SK-N-MC (cell line): ENCODE measurements at regions not wholly inside any gene's neighbourhood (a gene's known extent, or its start where the extent isn't known, plus 50 kb on each side); places are given as distances from the start of the nearest gene placed in this dataset.
"Not testable (repeated sequence)": the region's sequence is repeated elsewhere in the genome, so short reads cannot be mapped to it uniquely, and the experiment has no call there.

Experiments used
- DNase-seq: peaks from one replicate; pipeline ENCODE4 v3.0.0-alpha.2; 2011; ENCODE audit warnings: low read depth, low spot score
- H3K27ac ChIP-seq: fragments of 200-600 bp; sonication (generic); 2 replicates; pipeline ENCODE4 v1.5.1; 2016; ENCODE audit warnings: mixed run types
- H3K36me3 ChIP-seq: fragments of 200-600 bp; sonication (generic); 2 replicates; pipeline ENCODE4 v1.6.1; 2017; ENCODE audit warnings: antibody characterized with exemption, low read length, mixed read lengths; ENCODE audit not compliant: insufficient read depth
- H3K4me3 ChIP-seq: fragments of 200-600 bp; sonication (generic); 2 replicates; pipeline ENCODE4 v1.5.1; 2016
- H3K9ac ChIP-seq: fragments of 200-600 bp; sonication (generic); 2 replicates; pipeline ENCODE4 v1.8.0; 2017; ENCODE audit warnings: mixed run types, mixed read lengths; ENCODE audit not compliant: insufficient read length
- H3K9me3 ChIP-seq: fragments of 200-600 bp; sonication (generic); 2 replicates; pipeline ENCODE4 v1.6.1; 2017; ENCODE audit warnings: low read depth, mild to moderate bottlenecking, antibody characterized with exemption, low read length, moderate library complexity, mixed read lengths
- EZH2 ChIP-seq: fragments of 200-600 bp; sonication (generic); IDR thresholded peaks from one replicate; pipeline ENCODE4 v1.6.1; 2017; ENCODE audit warnings: antibody characterized with exemption
- FOXP2 ChIP-seq: optimal IDR thresholded peaks from 2 replicates; pipeline ENCODE3; 2011; ENCODE audit warnings: mild to moderate bottlenecking, moderate library complexity; ENCODE audit not compliant: insufficient read depth; ENCODE audit errors: extremely low read length, control extremely low read depth
- POLR2AphosphoS5 ChIP-seq: IDR thresholded peaks from 2 replicates; pipeline ENCODE4 v1.6.1; 2012; ENCODE audit warnings: mild to moderate bottlenecking, low read depth, low read length, borderline replicate concordance

DNA sequence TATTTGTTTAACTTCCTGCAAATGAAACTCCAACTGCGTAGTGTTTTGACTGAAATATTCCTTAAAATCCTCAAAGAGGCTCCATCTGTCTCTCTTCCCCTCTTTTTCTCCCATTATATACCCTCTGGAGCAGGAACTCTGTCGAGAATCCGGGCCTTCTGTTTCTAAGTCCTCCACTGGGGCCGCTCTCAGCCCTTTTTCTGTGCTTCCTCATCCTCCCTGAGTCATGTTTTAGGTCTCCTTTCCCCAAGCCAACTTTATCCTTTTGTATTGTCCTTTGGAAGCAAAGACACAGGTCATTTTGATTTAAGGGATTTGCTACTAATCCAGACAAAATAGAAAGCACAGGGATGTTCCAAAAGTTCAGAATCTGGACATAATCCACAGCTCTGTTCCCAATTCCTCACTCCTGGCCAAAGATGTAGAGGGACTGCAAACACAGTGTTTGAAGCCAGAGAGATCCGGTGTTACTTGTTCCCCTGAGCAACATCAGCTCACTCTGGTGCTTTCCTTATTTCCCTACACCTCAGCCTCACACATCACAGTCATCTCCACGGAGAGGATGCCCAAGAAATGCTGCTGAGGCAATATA is 131.0 kb upstream of the KLF3 start:
- H3K36me3 ChIP-seq = no peaks in the 10 kb centered on the region
- TF ChIP-seq FOXP2 (no peak), EZH2 (no peak), POLR2AphosphoS5 (no peak)
- no peaks in the 10 kb centered on the region for H3K9me3 ChIP-seq
- no peak overlapping the region for H3K9ac ChIP-seq
- H3K27ac ChIP-seq = no peak overlapping the region
- no peak overlapping the region for H3K4me3 ChIP-seq
- DNase-seq = no peak

DNA sequence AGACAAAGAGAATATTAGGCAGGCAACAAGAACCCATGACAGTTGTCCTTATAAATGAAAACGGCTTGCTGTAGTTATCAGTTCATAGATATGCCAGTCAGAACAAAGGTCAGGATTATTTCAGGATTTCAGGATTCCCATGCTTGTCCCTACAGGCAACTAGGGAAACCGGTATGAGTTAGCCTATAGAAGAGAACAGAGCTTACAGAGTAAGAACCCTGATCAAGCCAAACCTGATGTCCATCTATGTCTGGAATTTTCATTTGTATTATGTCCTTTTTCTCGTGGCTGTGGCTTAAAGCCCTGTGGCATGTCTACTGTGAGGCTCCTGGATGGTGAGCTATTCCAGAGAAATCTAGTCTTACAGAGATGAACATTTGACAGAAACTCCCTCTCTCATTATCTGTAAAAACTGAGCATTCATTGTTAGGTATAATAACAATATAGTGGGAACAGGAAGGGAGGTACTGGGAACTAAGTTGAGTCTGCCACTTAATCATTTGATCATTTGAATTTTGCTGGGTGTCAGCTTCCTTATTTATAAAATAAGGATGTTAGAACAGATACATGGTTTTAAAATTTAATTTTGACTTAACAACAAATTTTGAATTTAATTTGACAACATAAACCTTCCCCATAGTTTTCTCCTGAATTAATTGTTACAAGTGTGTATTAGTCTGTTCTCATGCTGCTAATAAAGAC is 129.5 kb upstream of the KLF3 start:
- H3K9me3 ChIP-seq = no peaks in the 10 kb centered on the region
- no peaks in the 10 kb centered on the region for H3K36me3 ChIP-seq
- H3K4me3 ChIP-seq = no peak overlapping the region
- no peak overlapping the region for H3K27ac ChIP-seq
- DNase-seq = no peak
- H3K9ac ChIP-seq = no peak overlapping the region
- no peak for TF ChIP-seq POLR2AphosphoS5
- no peak for TF ChIP-seq FOXP2
- no peak for TF ChIP-seq EZH2

DNA sequence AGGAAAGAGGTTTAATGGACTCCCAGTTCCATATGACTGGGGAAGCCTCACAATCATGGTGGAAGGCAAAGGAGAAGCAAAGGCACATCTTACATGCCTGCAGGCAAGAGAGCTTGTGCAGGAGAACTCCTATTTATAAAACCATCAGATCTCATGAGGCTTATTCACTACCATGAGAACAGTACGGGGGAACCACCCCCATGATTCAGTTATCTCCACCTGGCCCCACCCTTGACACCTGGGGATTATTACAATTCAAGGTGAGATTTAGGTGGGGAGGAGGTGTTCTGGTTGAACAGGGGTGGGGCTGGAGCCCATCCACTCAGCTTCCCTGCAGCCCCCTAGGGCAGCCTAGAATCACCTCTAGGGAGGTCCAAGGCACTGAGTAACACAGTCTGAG is 128.9 kb upstream of the KLF3 start:
- not testable (repeated sequence) for H3K4me3 ChIP-seq, H3K36me3 ChIP-seq, H3K9ac ChIP-seq, H3K27ac ChIP-seq, DNase-seq, H3K9me3 ChIP-seq

DNA sequence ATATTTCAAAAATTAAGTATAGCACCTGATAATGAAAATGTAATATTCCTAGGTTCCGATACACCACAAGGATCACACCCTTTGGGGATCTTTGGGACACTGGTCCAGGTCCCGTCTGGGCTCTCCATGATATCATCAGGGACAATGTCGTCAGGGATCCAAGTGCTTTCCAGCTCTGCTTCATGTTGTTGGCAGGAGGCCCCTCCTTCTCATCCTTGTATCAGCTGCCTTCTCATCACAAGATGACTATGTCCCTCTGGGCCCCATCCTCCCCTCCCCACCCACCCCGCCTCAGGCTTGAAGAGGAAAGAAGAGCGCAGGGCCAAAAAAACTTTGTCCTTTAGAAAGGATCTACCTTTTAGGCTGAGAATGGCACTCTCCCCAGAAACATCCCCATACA is 128.3 kb upstream of the KLF3 start:
- no peaks in the 10 kb centered on the region for H3K36me3 ChIP-seq
- H3K4me3 ChIP-seq = no peak overlapping the region
- DNase-seq = no peak
- H3K9me3 ChIP-seq = no peaks in the 10 kb centered on the region
- H3K9ac ChIP-seq = no peak overlapping the region
- TF ChIP-seq EZH2 (no peak), POLR2AphosphoS5 (no peak), FOXP2 (no peak)
- no peak overlapping the region for H3K27ac ChIP-seq

DNA sequence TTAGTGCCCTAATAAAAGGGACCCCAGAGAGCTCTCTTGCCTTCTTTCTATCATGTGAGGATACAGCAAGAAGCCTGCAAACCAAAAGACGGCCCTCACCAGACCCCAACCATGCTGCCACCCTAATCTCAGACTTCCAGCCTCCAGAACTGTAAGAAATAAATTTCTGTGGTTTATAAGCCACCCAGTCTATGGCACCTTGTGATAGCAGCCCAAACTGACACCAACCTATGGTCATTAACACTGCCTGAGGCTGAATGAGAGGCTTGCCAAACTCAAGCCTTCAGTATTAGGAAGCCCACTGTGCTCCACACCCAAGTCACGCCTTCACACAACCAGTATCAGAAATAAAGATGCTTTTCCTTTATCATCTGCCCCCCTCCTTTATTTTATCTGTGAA is 127.3 kb upstream of the KLF3 start:
- no peak for DNase-seq
- Histone ChIP-seq H3K4me3 (no peak overlapping the region), H3K9ac (no peak overlapping the region), H3K27ac (no peak overlapping the region), H3K9me3 (no peaks in the 10 kb centered on the region), H3K36me3 (no peaks in the 10 kb centered on the region)
- TF ChIP-seq POLR2AphosphoS5 (no peak), EZH2 (no peak), FOXP2 (no peak)

DNA sequence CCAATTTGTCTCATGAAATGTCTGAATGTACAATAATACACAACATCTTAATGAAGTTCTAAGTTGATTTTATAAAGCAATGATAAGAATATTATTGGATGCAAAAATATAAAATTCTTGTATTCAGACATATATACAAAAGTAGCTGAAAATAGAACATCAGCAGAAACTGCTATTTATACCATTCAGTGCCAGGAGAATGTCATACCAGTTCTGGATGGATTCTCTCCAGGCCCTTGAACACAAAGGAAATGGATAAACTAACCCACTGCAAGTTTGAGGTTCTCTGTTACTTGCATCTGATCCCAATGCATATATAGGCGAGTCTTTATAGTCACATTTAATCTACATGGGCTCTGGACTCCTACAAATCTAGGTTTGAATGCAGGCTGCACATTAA is 126.3 kb upstream of the KLF3 start:
- Histone ChIP-seq H3K9me3 (no peaks in the 10 kb centered on the region), H3K27ac (no peak overlapping the region), H3K9ac (no peak overlapping the region), H3K36me3 (no peaks in the 10 kb centered on the region), H3K4me3 (no peak overlapping the region)
- DNase-seq = no peak
- TF ChIP-seq FOXP2 (no peak), POLR2AphosphoS5 (no peak), EZH2 (no peak)

DNA sequence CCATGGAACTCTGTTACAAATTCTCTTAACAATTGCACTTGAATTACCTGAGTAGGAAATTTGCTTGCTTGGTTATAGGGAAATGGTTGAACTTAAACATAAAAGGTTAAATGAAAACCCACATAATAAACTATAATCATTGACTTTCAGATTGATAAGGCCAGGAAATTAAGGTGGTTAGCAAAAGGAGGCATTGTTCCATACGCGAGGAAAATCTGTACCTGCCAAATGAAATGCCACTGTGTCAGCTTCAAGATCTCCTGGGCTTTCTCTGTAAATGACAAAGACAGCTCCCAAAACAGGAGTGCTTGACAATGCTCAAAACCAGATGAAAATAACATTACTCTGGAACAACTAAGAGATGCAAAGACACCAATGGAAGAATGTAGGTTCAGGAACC is 125.5 kb upstream of the KLF3 start:
- H3K9me3 ChIP-seq = no peaks in the 10 kb centered on the region
- TF ChIP-seq POLR2AphosphoS5 (no peak), FOXP2 (no peak), EZH2 (no peak)
- H3K9ac ChIP-seq = no peak overlapping the region
- no peak overlapping the region for H3K4me3 ChIP-seq
- H3K27ac ChIP-seq = no peak overlapping the region
- H3K36me3 ChIP-seq = no peaks in the 10 kb centered on the region
- no peak for DNase-seq

DNA sequence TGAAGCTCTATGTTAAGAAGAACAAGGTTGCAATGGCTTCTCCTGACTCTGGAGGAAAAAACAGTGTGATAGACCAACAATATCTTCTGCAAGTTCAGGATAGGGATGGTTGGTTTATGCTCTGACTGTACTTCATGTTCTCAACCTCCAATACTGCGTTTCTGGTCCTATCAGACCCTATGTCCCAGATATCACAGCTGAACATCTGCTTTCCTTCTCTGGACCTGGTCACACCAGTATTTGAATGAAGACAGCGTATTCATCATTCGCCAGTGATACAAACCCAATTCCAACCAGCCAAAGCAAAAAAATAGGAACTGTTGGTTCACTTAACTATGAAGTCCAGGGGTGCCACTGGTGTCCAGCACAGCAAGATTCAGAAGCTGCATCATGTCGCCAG is 124.5 kb upstream of the KLF3 start:
- Histone ChIP-seq H3K36me3 (no peaks in the 10 kb centered on the region), H3K9ac (no peak overlapping the region), H3K4me3 (no peak overlapping the region), H3K9me3 (no peaks in the 10 kb centered on the region), H3K27ac (no peak overlapping the region)
- no peak for TF ChIP-seq EZH2
- TF ChIP-seq POLR2AphosphoS5 = no peak
- TF ChIP-seq FOXP2 = no peak
- no peak for DNase-seq

DNA sequence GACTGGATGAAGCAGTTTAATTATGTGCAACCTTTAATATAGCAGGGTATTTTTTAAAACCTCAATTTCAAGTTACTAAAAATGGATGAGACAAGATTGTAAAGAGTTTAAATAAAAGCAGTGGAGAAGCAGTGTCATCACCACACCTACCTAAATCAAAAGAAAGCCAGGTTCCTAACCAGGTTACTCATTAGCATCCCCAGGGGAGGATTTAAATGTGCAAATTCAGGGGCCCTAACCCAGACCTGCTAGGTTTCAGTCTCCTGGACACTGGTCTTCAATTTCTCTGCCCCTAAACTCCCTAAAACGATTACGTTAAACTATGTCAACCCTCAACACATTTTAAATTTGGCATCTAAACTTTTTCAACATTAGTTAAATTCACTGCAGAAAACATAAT is 116.9 kb upstream of the KLF3 start:
- no peaks in the 10 kb centered on the region for H3K9me3 ChIP-seq
- no peak for TF ChIP-seq POLR2AphosphoS5
- H3K4me3 ChIP-seq = no peak overlapping the region
- H3K36me3 ChIP-seq = no peaks in the 10 kb centered on the region
- H3K27ac ChIP-seq = no peak overlapping the region
- no peak overlapping the region for H3K9ac ChIP-seq
- no peak for DNase-seq
